ENCODE measurements at regions not wholly inside any gene's neighbourhood (a gene's known extent, or its start where the extent isn't known, plus 50 kb on each side); places are given as distances from the start of the nearest gene placed in this dataset.
A peak's percentile ranks its signal among the peaks of the same experiment; 100 is the strongest.
"Not testable (repeated sequence)": the region's sequence is repeated elsewhere in the genome, so short reads cannot be mapped to it uniquely, and the experiment has no call there.

- Histone ChIP-seq H3K27ac (no peak overlapping the region), H3K27me3 (replicated peaks; ENCODE audit: insufficient read depth) (no peaks in the 10 kb centered on the region), H3K9me3 (no peaks in the 10 kb centered on the region), H3K4me1 (ENCODE audit: control insufficient read depth in 1 of 2, low read depth in 2 of 2) (no peaks in the 10 kb centered on the region), H3K4me3 (no peak overlapping the region), H3K36me3 (no peaks in the 10 kb centered on the region)
- TF ChIP-seq CTCF (IDR thresholded peaks at IDR 0.05): no peak
- ATAC-seq (ENCODE audit: insufficient number of reproducible peaks, low FRiP score, low read depth) (no peak), DNase-seq (ENCODE audit: low spot score) (no peak)
Observed at GRCh38 chr11:33976495-33977199, 74.9 kb upstream of the CAPRIN1 start.

GRCh38 chr11:33974804-33975203, 76.7 kb upstream of the CAPRIN1 start:
- H3K27me3 ChIP-seq (replicated peaks; ENCODE audit: insufficient read depth): no peaks in the 10 kb centered on the region
- H3K27ac ChIP-seq: no peak overlapping the region
- ATAC-seq (ENCODE audit: insufficient number of reproducible peaks, low FRiP score, low read depth) (no peak), DNase-seq (ENCODE audit: low spot score) (no peak)
- TF ChIP-seq CTCF (IDR thresholded peaks at IDR 0.05): no peak
- no peaks in the 10 kb centered on the region for H3K4me1 ChIP-seq (ENCODE audit: control insufficient read depth in 1 of 2, low read depth in 2 of 2)
- H3K36me3 ChIP-seq: no peaks in the 10 kb centered on the region
- no peaks in the 10 kb centered on the region for H3K9me3 ChIP-seq
- H3K4me3 ChIP-seq: no peak overlapping the region

- not testable (repeated sequence) for H3K36me3 ChIP-seq; H3K27ac ChIP-seq; ATAC-seq (ENCODE audit: insufficient number of reproducible peaks, low FRiP score, low read depth); H3K27me3 ChIP-seq (replicated peaks; ENCODE audit: insufficient read depth); H3K4me1 ChIP-seq (ENCODE audit: control insufficient read depth in 1 of 2, low read depth in 2 of 2); DNase-seq (ENCODE audit: low spot score); H3K4me3 ChIP-seq; H3K9me3 ChIP-seq
Observed at GRCh38 chr11:33971530-33971929, 79.7 kb upstream of the LMO2 start.

GRCh38 chr11:33970984-33971466, 79.1 kb upstream of the LMO2 start:
- DNase-seq (ENCODE audit: low spot score): peak; percentile 4
- TF ChIP-seq CTCF (IDR thresholded peaks at IDR 0.05): peak; percentile 70
- Histone ChIP-seq H3K9me3 (no peaks in the 10 kb centered on the region), H3K36me3 (no peaks in the 10 kb centered on the region), H3K27me3 (replicated peaks; ENCODE audit: insufficient read depth) (no peaks in the 10 kb centered on the region), H3K27ac (no peak overlapping the region), H3K4me1 (ENCODE audit: control insufficient read depth in 1 of 2, low read depth in 2 of 2) (no peaks in the 10 kb centered on the region), H3K4me3 (no peak overlapping the region)
- no peak for ATAC-seq (ENCODE audit: insufficient number of reproducible peaks, low FRiP score, low read depth)

GRCh38 chr11:33967451-33967850, 75.6 kb upstream of the LMO2 start:
- Histone ChIP-seq H3K27ac (no peak overlapping the region), H3K4me3 (no peak overlapping the region), H3K9me3 (no peaks in the 10 kb centered on the region), H3K27me3 (replicated peaks; ENCODE audit: insufficient read depth) (no peaks in the 10 kb centered on the region), H3K4me1 (ENCODE audit: control insufficient read depth in 1 of 2, low read depth in 2 of 2) (no peaks in the 10 kb centered on the region), H3K36me3 (no peaks in the 10 kb centered on the region)
- ATAC-seq (ENCODE audit: insufficient number of reproducible peaks, low FRiP score, low read depth): no peak
- TF ChIP-seq CTCF (IDR thresholded peaks at IDR 0.05): no peak
- DNase-seq (ENCODE audit: low spot score): no peak

GRCh38 chr11:33965032-33965431, 73.2 kb upstream of the LMO2 start:
- no peak for DNase-seq (ENCODE audit: low spot score)
- ATAC-seq (ENCODE audit: insufficient number of reproducible peaks, low FRiP score, low read depth): no peak
- no peak for TF ChIP-seq CTCF (IDR thresholded peaks at IDR 0.05)

More at GRCh38 chr11:33965032-33965431, 73.2 kb upstream of the LMO2 start:
- no peak overlapping the region for H3K4me3 ChIP-seq
- no peaks in the 10 kb centered on the region for H3K4me1 ChIP-seq (ENCODE audit: control insufficient read depth in 1 of 2, low read depth in 2 of 2)
- H3K36me3 ChIP-seq: no peaks in the 10 kb centered on the region
- H3K27ac ChIP-seq: no peak overlapping the region
- no peaks in the 10 kb centered on the region for H3K9me3 ChIP-seq
- H3K27me3 ChIP-seq (replicated peaks; ENCODE audit: insufficient read depth): no peaks in the 10 kb centered on the region

Data from thoracic aorta (tissue), 2 donors.